Glutamatergic neuron (in vitro differentiated cells): ENCODE measurements at regions not wholly inside any gene's neighbourhood (a gene's known extent, or its start where the extent isn't known, plus 50 kb on each side); places are given as distances from the start of the nearest gene placed in this dataset.

ENCODE experiments used
- DNase-seq: peaks from one replicate; pipeline ENCODE4 v3.0.0; 2022
- H3K27ac Mint-ChIP-seq: one replicate; pipeline ENCODE4 v1.8.0; 2020; ENCODE audit warnings: mild to moderate bottlenecking, mixed read lengths, inconsistent platforms; ENCODE audit not compliant: unreplicated experiment
- H3K27me3 Mint-ChIP-seq: one replicate; pipeline ENCODE4 v1.8.0; 2020; ENCODE audit warnings: mild to moderate bottlenecking, moderate library complexity, mixed read lengths, inconsistent platforms; ENCODE audit not compliant: unreplicated experiment
- H3K36me3 Mint-ChIP-seq: one replicate; pipeline ENCODE4 v1.8.0; 2020; ENCODE audit warnings: mild to moderate bottlenecking, mixed read lengths, inconsistent platforms; ENCODE audit not compliant: unreplicated experiment
- H3K4me1 Mint-ChIP-seq: one replicate; pipeline ENCODE4 v1.8.0; 2020; ENCODE audit warnings: mild to moderate bottlenecking, low read depth, mixed read lengths, inconsistent platforms; ENCODE audit not compliant: unreplicated experiment
- H3K4me3 Mint-ChIP-seq: one replicate; pipeline ENCODE4 v1.8.0; 2020; ENCODE audit warnings: mild to moderate bottlenecking, mixed read lengths, inconsistent platforms; ENCODE audit not compliant: unreplicated experiment
- H3K9me3 Mint-ChIP-seq: one replicate; pipeline ENCODE4 v1.8.0; 2020; ENCODE audit warnings: mild to moderate bottlenecking, moderate library complexity, mixed read lengths, inconsistent platforms; ENCODE audit not compliant: unreplicated experiment
- CTCF ChIP-seq: fragments of 200-600 bp; sonication (generic); IDR thresholded peaks from one replicate; pipeline ENCODE4 v1.5.0; 2021; ENCODE audit not compliant: partially characterized antibody, unreplicated experiment

GRCh38 chr9:25205285-25205684 is 473.0 kb downstream of the TUSC1 start:
- H3K9me3 Mint-ChIP-seq, result no peaks in the 10 kb centered on the region
- TF ChIP-seq CTCF, result no peak
- H3K4me1 Mint-ChIP-seq, result peaks cover 3% of the 10 kb centered on the region
- DNase-seq, result no peak
- no peak overlapping the region for H3K4me3 Mint-ChIP-seq
- H3K27ac Mint-ChIP-seq, result no peak overlapping the region
- H3K36me3 Mint-ChIP-seq, result no peaks in the 10 kb centered on the region
- H3K27me3 Mint-ChIP-seq, result no peaks in the 10 kb centered on the region

DNA sequence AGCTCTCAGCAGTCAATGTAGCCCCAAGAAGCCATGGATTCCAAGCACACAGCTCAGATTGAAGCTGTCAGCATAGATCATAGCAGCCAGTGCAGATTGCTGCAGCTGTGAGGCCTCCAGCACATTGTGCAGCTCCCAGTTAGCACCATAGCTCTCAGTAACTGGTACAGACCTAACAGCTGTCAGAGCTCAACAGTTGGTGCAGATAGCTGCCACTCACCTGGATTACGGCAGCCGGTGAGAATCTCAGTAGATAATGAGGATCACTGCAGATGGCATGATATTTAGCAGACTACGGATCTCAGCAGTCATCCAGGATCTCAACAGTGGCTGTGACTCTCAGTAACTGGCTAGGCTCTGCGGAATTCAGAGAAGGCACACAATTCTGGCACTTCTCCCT is 500.4 kb downstream of the TUSC1 start:
- Mint-ChIP-seq H3K9me3 (no peaks in the 10 kb centered on the region), H3K4me3 (no peak overlapping the region), H3K4me1 (no peaks in the 10 kb centered on the region), H3K27ac (no peak overlapping the region), H3K36me3 (peaks cover 16% of the 10 kb centered on the region), H3K27me3 (peaks cover 1% of the 10 kb centered on the region)
- TF ChIP-seq CTCF, result no peak
- DNase-seq, result no peak

GRCh38 chr9:25129537-25129936 is 548.7 kb downstream of the TUSC1 start:
- DNase-seq, result no peak
- Mint-ChIP-seq H3K36me3 (no peaks in the 10 kb centered on the region), H3K27me3 (no peaks in the 10 kb centered on the region), H3K9me3 (peaks cover 1% of the 10 kb centered on the region), H3K4me1 (no peaks in the 10 kb centered on the region), H3K27ac (no peak overlapping the region), H3K4me3 (no peak overlapping the region)
- no peak for TF ChIP-seq CTCF

- no peak for DNase-seq
- no peaks in the 10 kb centered on the region for H3K9me3 Mint-ChIP-seq
- H3K27ac Mint-ChIP-seq, result no peak overlapping the region
- no peak for TF ChIP-seq CTCF
- no peaks in the 10 kb centered on the region for H3K36me3 Mint-ChIP-seq
- no peaks in the 10 kb centered on the region for H3K27me3 Mint-ChIP-seq
- no peak overlapping the region for H3K4me3 Mint-ChIP-seq
- no peaks in the 10 kb centered on the region for H3K4me1 Mint-ChIP-seq
Measured at GRCh38 chr9:25121811-25122210, 556.4 kb downstream of the TUSC1 start.

- H3K27ac Mint-ChIP-seq, result no peak overlapping the region
- no peak overlapping the region for H3K4me3 Mint-ChIP-seq
- H3K4me1 Mint-ChIP-seq, result no peaks in the 10 kb centered on the region
- no peak for TF ChIP-seq CTCF
- H3K36me3 Mint-ChIP-seq, result no peaks in the 10 kb centered on the region
- peaks cover 3% of the 10 kb centered on the region for H3K27me3 Mint-ChIP-seq
- DNase-seq, result no peak
- no peaks in the 10 kb centered on the region for H3K9me3 Mint-ChIP-seq
Measured at GRCh38 chr9:25119041-25119440, 559.2 kb downstream of the TUSC1 start.
